HG03045 (cell line): ENCODE measurements at regions not wholly inside any gene's neighbourhood (a gene's known extent, or its start where the extent isn't known, plus 50 kb on each side); places are given as distances from the start of the nearest gene placed in this dataset.

ENCODE experiments used
- ATAC-seq: cut with Tn5 transposase; IDR thresholded peaks from one replicate; pipeline ENCODE4 v1.9.1; 2021; ENCODE audit warnings: mild to moderate bottlenecking, moderate library complexity; ENCODE audit not compliant: unreplicated experiment

GRCh38 chr18:54531402-54532065, 59.5 kb upstream of the DYNAP start:
- ATAC-seq: no peak

GRCh38 chr18:54532222-54532621, 58.8 kb upstream of the DYNAP start:
- ATAC-seq: no peak

GRCh38 chr18:54532962-54533361, 58.1 kb upstream of the DYNAP start:
- ATAC-seq: no peak
